VCaP (cell line): ENCODE measurements at regions not wholly inside any gene's neighbourhood (a gene's known extent, or its start where the extent isn't known, plus 50 kb on each side); places are given as distances from the start of the nearest gene placed in this dataset.
A peak's percentile ranks its signal among the peaks of the same experiment; 100 is the strongest.
"Not testable (repeated sequence)": the region's sequence is repeated elsewhere in the genome, so short reads cannot be mapped to it uniquely, and the experiment has no call there.

Source experiments
- H3K27ac ChIP-seq: fragments of 450-650 bp; 2 replicates; pipeline ENCODE4 v1.5.1; 2017
- CTCF ChIP-seq: fragments of 450-650 bp; conservative IDR thresholded peaks from 2 replicates; pipeline ENCODE4 v1.5.1; 2017; ENCODE audit warnings: mild to moderate bottlenecking, moderate library complexity

GRCh38 chr3:110504401-110504800 is 567.2 kb upstream of the NECTIN3 start:
- TF ChIP-seq CTCF, result no peak
- H3K27ac ChIP-seq, result no peak overlapping the region

DNA sequence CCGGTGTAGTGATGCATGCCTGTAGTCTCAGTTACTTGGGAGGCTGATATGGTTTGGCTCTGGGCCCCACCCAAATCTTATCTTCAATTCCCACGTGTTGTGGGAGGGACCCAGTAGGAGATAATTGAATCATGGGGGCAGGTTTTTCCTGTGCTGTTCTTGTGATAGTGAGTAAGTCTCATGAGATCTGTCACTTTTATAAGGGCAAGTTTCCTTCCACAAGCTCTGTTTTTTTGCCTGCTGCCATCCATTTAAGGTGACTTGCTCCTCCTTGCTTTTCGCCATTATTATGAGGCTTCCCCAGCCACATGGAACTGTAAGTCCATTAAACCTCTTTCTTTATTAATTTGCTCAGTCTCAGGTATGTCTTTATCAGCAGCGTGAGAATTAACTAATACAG is 566.7 kb upstream of the NECTIN3 start:
- no peak for TF ChIP-seq CTCF
- no peak overlapping the region for H3K27ac ChIP-seq

GRCh38 chr3:110506890-110507289 is 564.7 kb upstream of the NECTIN3 start:
- no peak for TF ChIP-seq CTCF
- H3K27ac ChIP-seq, result peak overlapping the region; percentile 66

DNA sequence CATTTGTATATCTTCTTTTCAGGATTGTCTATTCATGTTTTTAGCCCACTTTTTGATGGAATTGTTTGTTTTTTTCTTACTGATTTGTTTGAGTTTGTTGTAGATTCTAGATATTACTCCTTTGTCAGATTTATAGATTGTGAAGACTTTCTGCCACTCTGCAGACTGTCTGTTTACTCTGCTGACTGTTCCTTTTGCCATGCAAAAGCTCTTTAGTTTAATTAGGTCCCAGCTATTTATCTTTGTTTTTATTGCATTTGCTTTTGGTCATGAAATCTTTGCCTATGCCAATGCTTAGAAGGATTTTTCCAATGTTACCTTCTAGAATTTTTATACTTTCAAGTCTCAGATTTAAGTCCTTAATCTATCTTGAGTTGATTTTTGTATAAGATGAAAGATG is 564.0 kb upstream of the NECTIN3 start:
- H3K27ac ChIP-seq, result peak overlapping the region; percentile 66

DNA sequence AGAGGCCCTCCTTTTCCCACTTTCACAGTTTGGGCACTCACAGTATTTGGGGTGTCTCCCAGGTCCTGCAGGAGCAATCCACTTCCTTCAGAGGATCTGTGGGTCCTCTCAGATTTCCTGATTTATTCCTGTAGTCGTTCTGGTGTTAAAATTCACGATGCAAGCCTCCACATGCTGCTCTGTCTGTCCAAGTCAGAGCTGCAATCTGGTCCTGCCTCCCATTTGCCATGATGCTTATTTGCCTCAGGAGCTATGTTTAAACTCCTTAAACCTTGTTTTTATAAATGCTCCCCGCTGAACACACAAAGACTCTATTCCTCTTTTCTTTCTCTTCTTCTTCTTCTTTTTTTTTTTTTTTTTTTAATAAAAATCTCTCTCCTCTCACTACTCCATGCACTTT is 558.7 kb upstream of the NECTIN3 start:
- no peak for TF ChIP-seq CTCF
- no peak overlapping the region for H3K27ac ChIP-seq

DNA sequence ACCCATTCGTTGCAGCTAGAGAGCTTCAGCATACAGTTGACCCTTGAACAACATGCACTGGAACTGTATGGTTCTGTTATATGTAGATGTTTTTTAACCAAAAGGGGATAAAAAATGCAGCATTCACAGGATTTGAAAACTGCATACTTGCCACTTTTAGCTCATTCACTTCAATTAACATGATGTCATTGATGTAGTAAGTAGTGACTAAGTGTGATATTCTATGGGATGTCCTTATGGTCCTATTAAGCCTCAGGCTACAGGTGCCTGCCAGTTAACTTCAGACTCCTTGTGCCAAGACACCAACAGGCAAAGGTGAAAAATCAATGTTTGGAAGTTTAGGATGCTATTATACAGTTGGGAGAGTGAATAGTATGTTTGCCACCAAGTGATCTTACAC is 553.6 kb upstream of the NECTIN3 start:
- TF ChIP-seq CTCF, result no peak

DNA sequence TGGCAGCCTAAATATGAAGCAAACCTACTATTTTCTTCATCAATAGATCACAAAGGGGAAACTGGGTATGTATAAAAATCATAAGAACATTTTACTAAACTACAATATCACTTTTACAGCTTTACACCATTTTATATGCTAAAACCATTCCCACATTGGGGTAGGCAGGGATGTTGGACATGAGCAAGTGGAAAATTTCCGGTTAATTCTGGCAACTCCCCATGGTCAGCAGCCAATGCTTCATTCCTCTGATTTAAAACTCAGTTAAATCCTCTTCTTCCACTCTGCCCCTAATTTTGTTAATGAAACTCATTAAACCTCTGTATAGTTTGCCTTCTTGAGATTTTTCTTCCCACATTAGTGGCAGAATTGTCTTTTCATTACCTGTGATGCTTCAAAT is 552.5 kb upstream of the NECTIN3 start:
- TF ChIP-seq CTCF, result no peak
- no peak overlapping the region for H3K27ac ChIP-seq

More for the DNA sequence above, 553.6 kb upstream of the NECTIN3 start:
- H3K27ac ChIP-seq, result no peak overlapping the region

- no peak for TF ChIP-seq CTCF
- no peak overlapping the region for H3K27ac ChIP-seq
Measured at GRCh38 chr3:110521019-110521418, 550.6 kb upstream of the NECTIN3 start.

DNA sequence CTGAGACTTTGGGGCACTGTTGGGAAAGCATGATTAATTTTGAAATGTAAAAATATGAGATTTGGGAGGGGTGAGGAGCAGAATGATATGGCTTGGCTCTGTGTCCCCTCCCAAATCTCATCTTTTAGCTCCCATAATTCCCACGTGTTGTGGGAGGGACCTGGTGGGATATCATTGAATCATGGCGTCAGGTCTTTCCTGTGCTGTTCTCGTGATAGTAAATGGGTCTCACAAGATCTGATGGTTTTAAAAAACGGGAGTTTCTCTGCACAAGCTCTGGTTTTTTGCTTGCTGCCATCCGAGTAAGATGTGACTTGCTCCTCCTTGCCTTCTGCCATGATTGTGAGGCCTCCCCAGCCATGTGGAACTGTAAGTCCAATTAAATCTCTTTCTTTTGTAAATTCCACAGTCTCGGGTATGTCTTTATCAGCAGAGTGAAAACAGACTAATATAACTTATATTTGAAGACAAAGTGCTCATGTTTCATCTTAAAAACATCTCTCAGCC is 546.0 kb upstream of the NECTIN3 start:
- not testable (repeated sequence) for H3K27ac ChIP-seq
